Left ventricle myocardium inferior (tissue), 1 donor: ENCODE measurements at regions not wholly inside any gene's neighbourhood (a gene's known extent, or its start where the extent isn't known, plus 50 kb on each side); places are given as distances from the start of the nearest gene placed in this dataset.

Source experiments
- DNase-seq: peaks from one replicate; pipeline ENCODE4 v3.0.0-alpha.2; 2020
- H3K27ac ChIP-seq: fragments of 200-600 bp; replicated peaks from 2 replicates; pipeline ENCODE4 v1.8.0; 2021
- H3K27me3 ChIP-seq: fragments of 200-600 bp; 2 replicates; pipeline ENCODE4 v1.8.0; 2021; ENCODE audit warnings: low read depth
- H3K36me3 ChIP-seq: fragments of 200-600 bp; 2 replicates; pipeline ENCODE4 v1.8.0; 2021
- H3K4me1 ChIP-seq: fragments of 200-600 bp; 2 replicates; pipeline ENCODE4 v1.8.0; 2021
- H3K4me3 ChIP-seq: fragments of 200-600 bp; 2 replicates; pipeline ENCODE4 v1.8.0; 2021; ENCODE audit warnings: mild to moderate bottlenecking, moderate library complexity
- H3K9me3 ChIP-seq: fragments of 200-600 bp; replicated peaks from 2 replicates; pipeline ENCODE4 v1.8.0; 2021
- intact Hi-C: fragments of 100-400 bp; cut with micrococcal nuclease; formaldehyde crosslinking; loops from one replicate; pipeline ENCODE4 v1.11.0; 2022
- TF ChIP-seq, protein P1 (sequence below): fragments of 200-600 bp; IDR thresholded peaks from 2 replicates; pipeline ENCODE4 v1.8.0; 2021; ENCODE audit warnings: antibody characterized with exemption, mild to moderate bottlenecking, borderline replicate concordance
- donor health status: DM: no; HTN: yes; CAD: no; lungs with severe emphysema.

DNA sequence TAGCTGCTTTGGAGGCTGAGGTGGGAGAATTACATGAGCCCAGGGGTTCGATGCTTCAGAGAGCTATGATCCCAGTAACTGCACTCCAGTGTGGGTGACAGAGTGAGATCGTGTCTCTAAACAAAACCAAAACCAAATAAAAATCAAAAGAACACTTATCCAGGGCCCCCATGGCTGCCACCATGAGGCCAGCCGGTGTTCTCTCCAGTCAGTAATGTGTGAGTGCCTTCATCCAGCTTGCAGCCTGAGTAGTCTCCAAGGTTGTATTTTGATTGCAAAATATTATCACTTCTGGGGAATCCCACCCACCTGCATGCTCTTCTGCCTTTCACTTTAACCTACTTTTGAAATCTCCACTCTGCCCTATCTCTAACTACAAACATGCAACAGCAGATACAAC lies 221.0 kb upstream of the WSB1 start:
- intact Hi-C loops, result no loop called here
- Histone ChIP-seq H3K27me3 (peaks cover 17% of the 10 kb centered on the region), H3K4me3 (no peak overlapping the region), H3K27ac (no peak overlapping the region), H3K4me1 (no peaks in the 10 kb centered on the region), H3K9me3 (no peaks in the 10 kb centered on the region), H3K36me3 (no peaks in the 10 kb centered on the region)
- TF ChIP-seq, protein P1, sequence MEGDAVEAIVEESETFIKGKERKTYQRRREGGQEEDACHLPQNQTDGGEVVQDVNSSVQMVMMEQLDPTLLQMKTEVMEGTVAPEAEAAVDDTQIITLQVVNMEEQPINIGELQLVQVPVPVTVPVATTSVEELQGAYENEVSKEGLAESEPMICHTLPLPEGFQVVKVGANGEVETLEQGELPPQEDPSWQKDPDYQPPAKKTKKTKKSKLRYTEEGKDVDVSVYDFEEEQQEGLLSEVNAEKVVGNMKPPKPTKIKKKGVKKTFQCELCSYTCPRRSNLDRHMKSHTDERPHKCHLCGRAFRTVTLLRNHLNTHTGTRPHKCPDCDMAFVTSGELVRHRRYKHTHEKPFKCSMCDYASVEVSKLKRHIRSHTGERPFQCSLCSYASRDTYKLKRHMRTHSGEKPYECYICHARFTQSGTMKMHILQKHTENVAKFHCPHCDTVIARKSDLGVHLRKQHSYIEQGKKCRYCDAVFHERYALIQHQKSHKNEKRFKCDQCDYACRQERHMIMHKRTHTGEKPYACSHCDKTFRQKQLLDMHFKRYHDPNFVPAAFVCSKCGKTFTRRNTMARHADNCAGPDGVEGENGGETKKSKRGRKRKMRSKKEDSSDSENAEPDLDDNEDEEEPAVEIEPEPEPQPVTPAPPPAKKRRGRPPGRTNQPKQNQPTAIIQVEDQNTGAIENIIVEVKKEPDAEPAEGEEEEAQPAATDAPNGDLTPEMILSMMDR, result no peak
- no peak for DNase-seq

DNA sequence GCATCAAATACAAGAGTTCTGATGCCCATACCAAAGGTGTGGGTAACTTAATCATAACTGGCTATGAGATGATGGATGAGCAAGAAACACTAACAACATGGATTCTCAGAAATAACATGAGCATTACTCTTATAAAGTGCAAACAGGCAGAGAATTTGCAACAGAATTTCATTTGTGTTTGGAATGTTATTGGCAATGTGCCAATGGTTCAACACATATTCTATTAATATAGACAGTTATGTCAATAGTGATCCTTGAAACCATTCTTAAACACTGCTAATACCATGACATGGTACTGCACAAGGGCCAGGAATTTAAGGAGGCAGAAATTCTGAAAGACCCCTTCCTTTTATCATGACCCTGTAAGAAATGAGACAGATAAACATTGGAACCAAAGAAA lies 217.1 kb upstream of the WSB1 start:
- Histone ChIP-seq H3K4me3 (no peak overlapping the region), H3K9me3 (no peaks in the 10 kb centered on the region), H3K27ac (no peak overlapping the region), H3K27me3 (peaks cover 26% of the 10 kb centered on the region), H3K36me3 (no peaks in the 10 kb centered on the region), H3K4me1 (no peaks in the 10 kb centered on the region)
- DNase-seq, result no peak
- intact Hi-C loops, result loop anchor here (5.0 kb wide), 1 partner anchor 50 kb away; no protein-coding TSS in a partner anchor
- TF ChIP-seq, protein P1, result no peak

DNA sequence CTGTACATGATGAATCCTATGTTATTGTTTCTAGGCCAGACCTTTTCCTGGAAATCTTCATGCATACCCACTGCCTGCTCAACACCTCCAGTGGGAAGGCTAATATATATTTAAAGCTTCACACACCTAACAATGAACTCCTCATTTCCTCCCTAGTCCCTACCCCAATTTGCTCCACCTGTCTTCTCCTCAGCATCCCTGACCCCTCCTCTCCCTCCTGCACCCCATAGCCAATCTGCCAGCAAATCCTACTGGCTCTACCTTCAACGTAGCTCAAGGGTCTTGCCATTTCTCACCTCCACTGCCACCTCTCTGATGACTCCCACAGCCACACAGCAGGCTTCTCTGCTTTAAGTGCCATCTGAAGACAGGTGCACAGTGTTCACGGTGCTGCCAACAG lies 215.6 kb upstream of the WSB1 start:
- no peak overlapping the region for H3K27ac ChIP-seq
- no peak overlapping the region for H3K4me3 ChIP-seq
- no peaks in the 10 kb centered on the region for H3K9me3 ChIP-seq
- intact Hi-C loops, result loop anchor here (5.0 kb wide), 1 partner anchor 51 kb away; no protein-coding TSS in a partner anchor
- TF ChIP-seq, protein P1, result no peak
- DNase-seq, result no peak
- H3K36me3 ChIP-seq, result no peaks in the 10 kb centered on the region
- no peaks in the 10 kb centered on the region for H3K4me1 ChIP-seq
- peaks cover 38% of the 10 kb centered on the region for H3K27me3 ChIP-seq

DNA sequence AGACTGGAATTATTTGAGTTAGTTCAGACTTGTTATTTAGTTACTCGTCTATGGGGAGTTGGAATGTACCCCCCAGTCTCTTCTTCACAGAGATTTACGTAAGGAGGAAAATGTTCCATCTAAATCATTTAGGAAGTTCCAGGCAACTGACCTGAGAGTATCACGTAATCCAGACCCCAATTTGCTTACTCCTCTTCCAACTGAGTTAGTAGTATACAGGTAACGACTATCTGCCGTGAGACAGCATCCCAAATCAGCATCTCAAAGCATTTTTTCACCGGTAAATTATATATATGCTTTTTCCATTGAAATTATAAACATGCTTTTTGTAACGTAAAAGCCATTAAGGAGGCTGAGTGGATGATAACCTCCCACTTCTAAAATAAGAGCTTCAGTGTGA lies 214.3 kb upstream of the WSB1 start:
- H3K27ac ChIP-seq, result no peak overlapping the region
- intact Hi-C loops, result loop anchor here (5.0 kb wide), 1 partner anchor 52 kb away; no protein-coding TSS in a partner anchor
- no peak overlapping the region for H3K4me3 ChIP-seq
- H3K27me3 ChIP-seq, result peaks cover 37% of the 10 kb centered on the region
- H3K9me3 ChIP-seq, result no peaks in the 10 kb centered on the region
- no peaks in the 10 kb centered on the region for H3K4me1 ChIP-seq
- TF ChIP-seq, protein P1, result no peak
- H3K36me3 ChIP-seq, result no peaks in the 10 kb centered on the region
- DNase-seq, result no peak

DNA sequence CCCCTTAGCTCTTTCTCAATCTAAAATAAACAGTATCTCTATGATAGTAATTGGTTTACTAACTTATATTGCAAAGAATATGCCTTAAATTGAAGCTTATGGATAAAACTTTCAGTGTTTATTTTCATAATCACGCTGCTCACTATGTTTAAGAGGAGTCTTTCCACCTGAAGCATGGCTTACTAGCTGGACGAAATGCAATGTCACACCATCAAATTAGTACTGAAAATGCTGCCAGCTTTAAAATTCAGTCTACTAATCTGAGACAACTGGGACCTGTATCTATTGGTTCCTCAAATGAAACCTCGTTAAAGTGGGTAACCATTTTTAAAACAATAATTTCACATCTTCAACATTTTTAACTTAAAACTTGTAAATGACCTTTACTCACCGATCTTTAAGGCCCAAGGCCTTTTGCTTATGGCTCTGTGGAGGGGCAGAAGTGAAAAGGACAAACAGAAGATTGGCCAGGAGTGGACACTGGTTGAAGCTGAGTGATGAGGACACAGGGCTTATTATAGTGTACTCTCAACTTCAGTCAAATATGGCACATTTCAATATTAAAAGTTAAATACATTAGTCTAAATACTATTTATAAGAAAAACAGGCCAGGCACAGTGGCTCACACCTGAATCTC lies 212.8 kb upstream of the WSB1 start:
- Histone ChIP-seq H3K4me3 (no peak overlapping the region), H3K27me3 (peaks cover 37% of the 10 kb centered on the region), H3K9me3 (no peaks in the 10 kb centered on the region), H3K27ac (no peak overlapping the region), H3K4me1 (no peaks in the 10 kb centered on the region), H3K36me3 (no peaks in the 10 kb centered on the region)
- TF ChIP-seq, protein P1, result no peak
- DNase-seq, result no peak
- intact Hi-C loops, result no loop called here
